SU-DHL-6 (cell line): ENCODE measurements at regions not wholly inside any gene's neighbourhood (a gene's known extent, or its start where the extent isn't known, plus 50 kb on each side); places are given as distances from the start of the nearest gene placed in this dataset.

Source experiments
- H2AFZ ChIP-seq: fragments of 200-600 bp; sonication (generic); 2 replicates; pipeline ENCODE4 v1.6.1; 2014; ENCODE audit warnings: low read depth, mild to moderate bottlenecking, moderate library complexity, mixed read lengths, antibody characterized with exemption, low read length; ENCODE audit not compliant: severe bottlenecking
- H3F3A ChIP-seq: fragments of 200-600 bp; shearing (Covaris generic); 2 replicates; pipeline ENCODE4 v1.6.0; 2016; ENCODE audit warnings: antibody characterized with exemption, mild to moderate bottlenecking; ENCODE audit not compliant: insufficient read depth
- H3K27ac ChIP-seq: fragments of 200-600 bp; sonication (generic); 2 replicates; pipeline ENCODE4 v1.5.1; 2016; ENCODE audit warnings: low read depth, mild to moderate bottlenecking, low read length, moderate library complexity, mixed read lengths
- H3K27me3 ChIP-seq: fragments of 200-600 bp; sonication (generic), shearing (Covaris generic); 2 replicates; pipeline ENCODE4 v1.6.0; 2014; ENCODE audit warnings: mild to moderate bottlenecking, low read length
- H3K36me3 ChIP-seq: fragments of 200-600 bp; sonication (generic); 2 replicates; pipeline ENCODE4 v1.6.1; 2014; ENCODE audit warnings: mild to moderate bottlenecking, low read length, mixed read lengths
- H3K4me2 ChIP-seq: fragments of 300-600, 200-600 bp; shearing (Covaris generic), sonication (generic); 2 replicates; pipeline ENCODE4 v1.6.0; 2014; ENCODE audit warnings: low read length, low read depth, mild to moderate bottlenecking; ENCODE audit not compliant: poor library complexity, severe bottlenecking
- H3K4me3 ChIP-seq: fragments of 200-600 bp; sonication (generic); 2 replicates; pipeline ENCODE4 v1.5.1; 2014; ENCODE audit warnings: antibody characterized with exemption, low read length, mild to moderate bottlenecking, mixed read lengths; ENCODE audit not compliant: insufficient read depth, poor library complexity, severe bottlenecking
- H3K79me2 ChIP-seq: fragments of 200-600 bp; sonication (generic); 2 replicates; pipeline ENCODE4 v1.6.1; 2014; ENCODE audit warnings: mild to moderate bottlenecking, low read length, moderate library complexity; ENCODE audit not compliant: insufficient read depth
- H3K9ac ChIP-seq: fragments of 200-600 bp; sonication (generic); 2 replicates; pipeline ENCODE4 v1.7.0; 2014; ENCODE audit warnings: mild to moderate bottlenecking, low read length
- H3K9me2 ChIP-seq: fragments of 200-600 bp; sonication (generic); replicated peaks from 2 replicates; pipeline ENCODE4 v1.6.1; 2014; ENCODE audit warnings: low read length; ENCODE audit not compliant: insufficient read depth
- H3K9me3 ChIP-seq: fragments of 200-600 bp; sonication (generic); 2 replicates; pipeline ENCODE4 v1.6.1; 2014; ENCODE audit warnings: low read length, mixed read lengths; ENCODE audit not compliant: insufficient read depth
- H4K20me1 ChIP-seq: fragments of 200-600 bp; sonication (generic); 2 replicates; pipeline ENCODE4 v1.6.1; 2014; ENCODE audit warnings: low read depth, mild to moderate bottlenecking, antibody characterized with exemption, low read length, moderate library complexity, mixed read lengths
- EZH2phosphoT487 ChIP-seq: fragments of 200-600 bp; sonication (generic), shearing (Covaris generic); conservative IDR thresholded peaks from 2 replicates; pipeline ENCODE4 v1.6.1; 2018; ENCODE audit warnings: mild to moderate bottlenecking, antibody characterized with exemption, low read length, moderate library complexity, mixed read lengths
- TF ChIP-seq, protein P1 (sequence below): fragments of 200-600 bp; sonication (generic); IDR thresholded peaks from one replicate; pipeline ENCODE4 v1.5.1; 2017; ENCODE audit warnings: antibody characterized with exemption, mild to moderate bottlenecking, low read length, moderate library complexity; ENCODE audit not compliant: insufficient read depth, poor library complexity, severe bottlenecking

- Histone ChIP-seq H2AFZ (no peak overlapping the region), H3K27me3 (no peaks in the 10 kb centered on the region), H4K20me1 (no peaks in the 10 kb centered on the region), H3K4me3 (no peak overlapping the region), H3K79me2 (no peaks in the 10 kb centered on the region), H3K9me2 (no peaks in the 10 kb centered on the region), H3K36me3 (no peaks in the 10 kb centered on the region), H3K27ac (no peak overlapping the region), H3K9ac (no peak overlapping the region), H3K9me3 (no peaks in the 10 kb centered on the region), H3K4me2 (no peak overlapping the region), H3F3A (no peaks in the 10 kb centered on the region)
- no peak for TF ChIP-seq EZH2phosphoT487
- TF ChIP-seq, protein P1, sequence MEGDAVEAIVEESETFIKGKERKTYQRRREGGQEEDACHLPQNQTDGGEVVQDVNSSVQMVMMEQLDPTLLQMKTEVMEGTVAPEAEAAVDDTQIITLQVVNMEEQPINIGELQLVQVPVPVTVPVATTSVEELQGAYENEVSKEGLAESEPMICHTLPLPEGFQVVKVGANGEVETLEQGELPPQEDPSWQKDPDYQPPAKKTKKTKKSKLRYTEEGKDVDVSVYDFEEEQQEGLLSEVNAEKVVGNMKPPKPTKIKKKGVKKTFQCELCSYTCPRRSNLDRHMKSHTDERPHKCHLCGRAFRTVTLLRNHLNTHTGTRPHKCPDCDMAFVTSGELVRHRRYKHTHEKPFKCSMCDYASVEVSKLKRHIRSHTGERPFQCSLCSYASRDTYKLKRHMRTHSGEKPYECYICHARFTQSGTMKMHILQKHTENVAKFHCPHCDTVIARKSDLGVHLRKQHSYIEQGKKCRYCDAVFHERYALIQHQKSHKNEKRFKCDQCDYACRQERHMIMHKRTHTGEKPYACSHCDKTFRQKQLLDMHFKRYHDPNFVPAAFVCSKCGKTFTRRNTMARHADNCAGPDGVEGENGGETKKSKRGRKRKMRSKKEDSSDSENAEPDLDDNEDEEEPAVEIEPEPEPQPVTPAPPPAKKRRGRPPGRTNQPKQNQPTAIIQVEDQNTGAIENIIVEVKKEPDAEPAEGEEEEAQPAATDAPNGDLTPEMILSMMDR = no peak
Observed at GRCh38 chr2:9696731-9697130, 65.9 kb upstream of the YWHAQ start.

DNA sequence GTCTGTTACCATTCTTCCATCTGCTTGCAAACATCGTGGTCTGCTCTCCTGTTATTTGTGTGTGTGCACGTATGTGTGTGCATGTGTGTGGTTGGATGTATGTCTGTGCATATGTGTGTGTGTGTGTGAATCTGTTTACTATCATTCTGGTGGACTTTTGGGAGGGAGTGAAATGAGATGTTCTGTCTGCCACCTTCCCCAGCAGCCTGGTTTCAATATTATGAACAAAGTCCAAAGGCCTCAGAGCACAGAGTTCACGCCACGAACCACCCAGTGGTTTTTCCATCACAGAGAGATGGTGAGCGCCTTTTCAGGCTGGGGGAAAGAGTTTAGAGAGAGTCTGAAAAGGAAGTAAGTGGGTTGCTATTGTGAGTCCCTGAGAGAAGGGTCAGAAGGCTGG, 67.1 kb upstream of the YWHAQ start:
- no peak overlapping the region for H2AFZ ChIP-seq
- H3K36me3 ChIP-seq = no peaks in the 10 kb centered on the region
- H3K79me2 ChIP-seq = no peaks in the 10 kb centered on the region
- no peak overlapping the region for H3K9ac ChIP-seq
- no peaks in the 10 kb centered on the region for H3F3A ChIP-seq
- H3K27me3 ChIP-seq = no peaks in the 10 kb centered on the region
- TF ChIP-seq, protein P1 = no peak
- TF ChIP-seq EZH2phosphoT487 = no peak
- H3K4me3 ChIP-seq = no peak overlapping the region
- no peak overlapping the region for H3K4me2 ChIP-seq
- no peaks in the 10 kb centered on the region for H4K20me1 ChIP-seq
- no peaks in the 10 kb centered on the region for H3K9me2 ChIP-seq
- H3K27ac ChIP-seq = no peak overlapping the region
- no peaks in the 10 kb centered on the region for H3K9me3 ChIP-seq

DNA sequence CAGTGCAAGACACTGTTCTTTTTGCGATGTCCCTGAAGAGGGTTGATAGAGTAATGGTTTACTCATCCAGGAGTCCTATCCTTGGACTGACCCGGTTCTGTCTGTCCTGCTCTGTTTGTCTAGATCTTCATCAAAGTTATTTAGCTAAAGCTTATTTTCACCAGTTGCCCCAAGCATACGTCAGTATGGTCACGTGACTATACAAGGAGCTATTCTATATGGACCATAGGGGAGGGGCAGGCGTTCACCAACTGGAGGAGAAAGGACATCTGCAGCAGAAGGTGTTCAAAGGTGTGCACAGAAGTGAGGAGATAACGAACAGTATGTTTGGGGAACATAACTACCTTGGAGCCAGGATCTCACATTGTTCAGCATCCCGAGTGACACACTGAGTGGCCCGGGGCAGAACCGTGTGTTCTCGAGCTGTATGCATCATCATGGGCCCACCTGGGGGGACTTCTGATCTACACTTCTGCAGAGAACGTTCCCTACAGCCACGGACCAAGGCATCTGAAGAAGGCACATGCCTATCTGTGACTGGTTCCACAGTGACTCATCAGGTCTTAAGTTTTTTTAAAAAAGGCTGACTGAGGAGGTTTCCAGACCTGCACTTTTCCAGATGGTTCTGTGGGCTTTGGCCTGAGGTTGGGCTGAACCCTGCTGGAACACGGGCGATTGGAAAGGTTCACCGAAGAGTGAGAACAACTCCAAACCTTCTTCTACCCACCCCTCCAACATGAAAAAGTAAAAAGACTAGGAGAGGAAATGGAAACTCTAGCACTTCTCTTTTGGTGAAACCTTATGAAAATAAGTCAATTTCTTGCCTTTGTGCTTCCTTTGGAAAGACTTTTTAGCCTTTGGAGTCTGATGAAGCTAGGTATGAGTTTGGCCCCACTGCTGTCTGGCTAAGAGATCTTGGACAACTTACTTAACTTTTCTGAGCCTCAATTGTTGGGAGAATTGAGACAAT, 68.6 kb upstream of the YWHAQ start:
- H3K9me3 ChIP-seq = no peaks in the 10 kb centered on the region
- no peaks in the 10 kb centered on the region for H3F3A ChIP-seq
- TF ChIP-seq EZH2phosphoT487 = no peak
- TF ChIP-seq, protein P1 = no peak
- no peak overlapping the region for H3K4me2 ChIP-seq
- H3K79me2 ChIP-seq = no peaks in the 10 kb centered on the region
- no peak overlapping the region for H3K4me3 ChIP-seq
- H3K9me2 ChIP-seq = no peaks in the 10 kb centered on the region
- no peaks in the 10 kb centered on the region for H3K36me3 ChIP-seq
- H4K20me1 ChIP-seq = no peaks in the 10 kb centered on the region
- H3K27me3 ChIP-seq = no peaks in the 10 kb centered on the region
- H2AFZ ChIP-seq = no peak overlapping the region
- no peak overlapping the region for H3K27ac ChIP-seq
- no peak overlapping the region for H3K9ac ChIP-seq
